Epithelial cell of esophagus (primary cell): ENCODE measurements at regions not wholly inside any gene's neighbourhood (a gene's known extent, or its start where the extent isn't known, plus 50 kb on each side); places are given as distances from the start of the nearest gene placed in this dataset.

ENCODE experiments used
- DNase-seq: peaks from one replicate; pipeline ENCODE4 v3.0.0; 2010; ENCODE audit warnings: low read depth
- H3K4me3 ChIP-seq: 2 replicates; pipeline ENCODE4 v1.5.1; 2011; ENCODE audit warnings: mild to moderate bottlenecking, low read length, control low read depth
- CTCF ChIP-seq: IDR thresholded peaks from 2 replicates; pipeline ENCODE4 v1.5.1; 2011; ENCODE audit warnings: low read depth, mild to moderate bottlenecking, low read length, control low read depth, inconsistent platforms; ENCODE audit not compliant: insufficient read depth; ENCODE audit errors: missing control alignments

GRCh38 chr5:3512361-3513095 is 83.1 kb upstream of the IRX1 start:
- TF ChIP-seq CTCF, result no peak

GRCh38 chr5:3511934-3512333 is 83.7 kb upstream of the IRX1 start:
- DNase-seq, result no peak
- no peak for TF ChIP-seq CTCF

More at GRCh38 chr5:3512361-3513095, 83.1 kb upstream of the IRX1 start:
- H3K4me3 ChIP-seq, result no peak overlapping the region
- DNase-seq, result no peak

GRCh38 chr5:3511519-3511918 is 84.1 kb upstream of the IRX1 start:
- no peak for DNase-seq
- H3K4me3 ChIP-seq, result no peak overlapping the region
- TF ChIP-seq CTCF, result no peak

More at GRCh38 chr5:3511934-3512333, 83.7 kb upstream of the IRX1 start:
- no peak overlapping the region for H3K4me3 ChIP-seq

GRCh38 chr5:3510642-3511417 is 84.8 kb upstream of the IRX1 start:
- no peak for TF ChIP-seq CTCF
- DNase-seq, result no peak
- H3K4me3 ChIP-seq, result no peak overlapping the region

GRCh38 chr5:3509290-3509689 is 86.3 kb upstream of the IRX1 start:
- H3K4me3 ChIP-seq, result no peak overlapping the region
- no peak for TF ChIP-seq CTCF
- no peak for DNase-seq

- no peak for DNase-seq
- TF ChIP-seq CTCF, result no peak
- no peak overlapping the region for H3K4me3 ChIP-seq
These were observed 87.2 kb upstream of the IRX1 start for GRCh38 chr5:3508395-3508794.
